Natural killer cell treated with Interleukin-12 subunit alpha and Interleukin-12 subunit beta and Interleukin-15 and Interleukin-18, amount 100 ng/mL, for 72 hours (primary cell): ENCODE measurements at regions not wholly inside any gene's neighbourhood (a gene's known extent, or its start where the extent isn't known, plus 50 kb on each side); places are given as distances from the start of the nearest gene placed in this dataset.

Source experiments
- ATAC-seq, 2 donors: fragments of 150-1000 bp; cut with Tn5 transposase in 1 of 2; sonication (Bioruptor Pico), chemical (Tn5 transposase) in 1 of 2; 2 replicates each; pipeline ENCODE4 v1.10.0; 2021
- DNase-seq: peaks from one replicate; pipeline ENCODE4 v3.0.0; 2022; ENCODE audit warnings: low spot score
- H3K27ac Mint-ChIP-seq, 2 donors: 1 replicate in 1 of 2; 2 replicates in 1 of 2; pipeline ENCODE4 v1.8.0; 2022; ENCODE audit warnings: mixed read lengths in 2 of 2, mild to moderate bottlenecking in 1 of 2, moderate library complexity in 1 of 2
- H3K27me3 Mint-ChIP-seq, 2 donors: 1 replicate in 1 of 2; 2 replicates in 1 of 2; pipeline ENCODE4 v1.8.0; 2022; ENCODE audit warnings: mixed read lengths in 2 of 2
- H3K36me3 Mint-ChIP-seq: one replicate; pipeline ENCODE4 v1.8.0; 2022; ENCODE audit warnings: mixed read lengths
- H3K4me1 Mint-ChIP-seq, 2 donors: 1 replicate in 1 of 2; 2 replicates in 1 of 2; pipeline ENCODE4 v1.8.0; 2022; ENCODE audit warnings: low read depth in 2 of 2, mixed read lengths in 2 of 2, mild to moderate bottlenecking in 1 of 2
- H3K4me3 Mint-ChIP-seq: one replicate; pipeline ENCODE4 v1.8.0; 2022; ENCODE audit warnings: mixed read lengths
- H3K9me3 Mint-ChIP-seq: 2 replicates; pipeline ENCODE4 v1.8.0; 2022; ENCODE audit warnings: mixed read lengths

DNA sequence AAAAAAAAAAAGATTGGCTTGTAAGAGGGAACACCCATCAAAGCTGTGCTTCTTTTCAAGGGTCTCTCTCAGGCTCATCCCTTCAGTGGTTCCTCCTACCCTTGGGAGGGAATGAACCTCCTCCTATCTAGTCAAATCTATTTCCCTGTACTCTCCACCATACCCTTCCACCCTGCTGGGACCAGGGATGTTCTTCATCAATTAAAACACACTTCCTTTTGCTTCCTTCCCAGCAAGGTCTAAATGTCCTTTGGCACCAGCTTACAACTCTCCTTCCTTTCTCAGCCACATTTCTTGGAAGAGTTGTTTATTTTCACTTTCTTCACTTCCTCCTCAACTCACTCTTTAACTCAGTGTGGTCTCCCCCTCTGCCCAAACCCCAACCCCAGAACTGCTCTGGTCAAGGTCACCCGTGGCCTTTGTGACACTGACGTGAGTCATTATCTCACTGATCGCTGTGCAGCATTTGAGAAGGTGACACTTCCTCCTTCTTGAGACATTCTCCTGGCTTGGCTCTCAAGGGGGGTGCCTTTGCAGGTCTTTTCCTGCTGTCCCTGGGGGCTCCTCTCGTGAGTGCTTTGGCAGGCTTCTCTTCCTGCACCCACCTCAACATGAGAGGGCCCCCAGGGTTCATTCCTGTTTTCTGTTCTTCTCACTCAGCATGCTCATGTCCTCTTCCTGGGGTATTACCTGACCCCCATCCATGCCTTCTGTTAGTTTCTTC is 210.5 kb upstream of the TLE3 start:
- Mint-ChIP-seq H3K27me3 (peaks cover 27 to 34% of the 10 kb centered on the region in 2 donors), H3K27ac (peak overlapping the region; percentile 11 to 48), H3K36me3 (no peaks in the 10 kb centered on the region), H3K9me3 (no peaks in the 10 kb centered on the region), H3K4me1 (peaks cover 16 to 23% of the 10 kb centered on the region in 2 donors), H3K4me3 (peak overlapping the region; percentile 51)
- ATAC-seq (peak; percentile 95 to 98), DNase-seq (peak; percentile 74)

DNA sequence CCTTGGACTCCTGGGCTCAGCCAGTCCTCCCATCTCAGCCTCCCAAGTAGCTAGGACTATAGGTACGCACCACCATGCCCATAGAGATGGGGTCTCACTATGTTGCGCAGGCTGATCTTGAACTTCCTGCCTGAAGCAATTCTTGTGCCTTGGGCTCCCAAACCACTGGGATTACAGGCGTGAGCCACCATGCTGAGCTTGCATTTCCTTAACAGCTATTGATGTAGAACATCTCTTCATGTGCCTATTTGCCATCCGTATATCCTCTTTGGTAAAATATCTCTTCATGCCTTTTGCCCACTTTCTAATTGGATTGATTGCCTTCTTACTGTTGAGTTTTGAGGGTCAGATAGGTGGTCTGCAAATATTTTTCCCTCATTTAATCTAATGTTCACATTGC is 208.9 kb upstream of the TLE3 start:
- ATAC-seq, result no peak
- Mint-ChIP-seq H3K27ac (peak overlapping the region in 1 of 2 donors; percentile 14), H3K27me3 (peaks cover 27 to 34% of the 10 kb centered on the region in 2 donors), H3K4me1 (peaks cover 16 to 23% of the 10 kb centered on the region in 2 donors), H3K9me3 (no peaks in the 10 kb centered on the region), H3K4me3 (no peak overlapping the region), H3K36me3 (no peaks in the 10 kb centered on the region)
- no peak for DNase-seq

DNA sequence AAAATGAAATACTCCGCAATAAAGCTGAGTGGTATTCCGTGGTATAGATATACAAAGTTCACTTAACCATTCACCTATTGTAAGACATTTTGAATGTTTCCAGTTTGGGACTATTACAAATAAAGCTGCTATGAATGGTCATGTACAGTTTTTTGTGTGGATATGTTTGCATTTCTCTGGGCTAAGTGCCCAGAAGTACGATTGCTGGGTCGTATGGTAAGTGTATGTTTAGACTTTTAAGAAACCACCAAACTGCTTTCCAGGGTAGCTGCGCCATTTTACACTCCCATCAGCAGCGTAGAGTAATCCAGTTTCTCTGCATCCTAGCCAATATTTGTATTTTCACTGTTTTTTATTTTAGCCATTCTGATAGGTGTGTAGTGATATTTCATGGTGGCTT is 208.4 kb upstream of the TLE3 start:
- H3K9me3 Mint-ChIP-seq, result no peaks in the 10 kb centered on the region
- H3K4me1 Mint-ChIP-seq, result peaks cover 16 to 23% of the 10 kb centered on the region in 2 donors
- no peak overlapping the region for H3K4me3 Mint-ChIP-seq
- DNase-seq, result no peak
- ATAC-seq, result no peak
- no peaks in the 10 kb centered on the region for H3K36me3 Mint-ChIP-seq
- peaks cover 25 to 34% of the 10 kb centered on the region in 2 donors for H3K27me3 Mint-ChIP-seq
- no peak overlapping the region for H3K27ac Mint-ChIP-seq

DNA sequence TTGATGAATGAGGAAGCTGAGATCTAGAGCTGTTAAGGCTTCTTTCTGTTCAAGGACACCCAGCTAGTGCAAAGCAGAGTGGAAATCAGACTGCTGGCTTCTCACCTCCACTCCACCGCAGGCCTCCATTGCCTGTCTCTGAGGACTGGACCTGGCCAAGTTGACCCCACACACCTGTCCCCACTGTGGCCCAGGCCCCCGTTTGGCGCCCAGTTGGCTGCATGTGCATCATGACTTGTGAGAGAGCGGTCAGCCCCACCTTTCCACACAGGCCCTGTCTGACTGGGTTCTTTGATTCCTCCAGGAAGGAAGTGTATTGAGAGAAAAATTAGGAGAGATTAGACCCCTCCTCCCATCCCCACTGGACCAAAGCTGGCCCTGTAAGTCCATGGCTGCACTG is 206.3 kb upstream of the TLE3 start:
- Mint-ChIP-seq H3K36me3 (no peaks in the 10 kb centered on the region), H3K27me3 (peaks cover 14 to 27% of the 10 kb centered on the region in 2 donors), H3K27ac (no peak overlapping the region), H3K9me3 (no peaks in the 10 kb centered on the region), H3K4me1 (peaks cover 21 to 29% of the 10 kb centered on the region in 2 donors), H3K4me3 (no peak overlapping the region)
- ATAC-seq, result no peak
- no peak for DNase-seq

DNA sequence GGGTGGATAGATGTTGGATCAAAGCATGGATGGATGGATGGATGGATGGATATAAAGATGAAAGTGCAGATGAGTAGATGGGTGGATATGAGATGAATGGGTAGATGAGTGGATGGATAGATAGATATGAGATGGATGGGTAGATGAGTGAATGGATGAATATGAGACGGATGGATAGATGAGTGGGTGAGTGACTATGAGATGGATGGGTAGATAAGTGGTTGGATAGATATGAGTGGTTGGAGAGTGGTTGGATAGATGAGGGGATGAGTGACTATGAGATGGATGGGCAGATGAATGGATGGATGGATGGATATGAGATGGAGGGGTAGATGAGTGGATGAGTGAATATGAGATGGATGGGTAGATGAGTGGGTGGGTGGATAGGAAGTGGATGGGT is 204.6 kb upstream of the TLE3 start:
- Mint-ChIP-seq H3K4me3 (no peak overlapping the region), H3K27ac (no peak overlapping the region), H3K9me3 (no peaks in the 10 kb centered on the region), H3K27me3 (peaks cover 7 to 26% of the 10 kb centered on the region in 2 donors), H3K4me1 (peaks cover 10 to 17% of the 10 kb centered on the region in 2 donors), H3K36me3 (peaks cover under 1% of the 10 kb centered on the region)
- DNase-seq, result no peak
- ATAC-seq, result no peak

DNA sequence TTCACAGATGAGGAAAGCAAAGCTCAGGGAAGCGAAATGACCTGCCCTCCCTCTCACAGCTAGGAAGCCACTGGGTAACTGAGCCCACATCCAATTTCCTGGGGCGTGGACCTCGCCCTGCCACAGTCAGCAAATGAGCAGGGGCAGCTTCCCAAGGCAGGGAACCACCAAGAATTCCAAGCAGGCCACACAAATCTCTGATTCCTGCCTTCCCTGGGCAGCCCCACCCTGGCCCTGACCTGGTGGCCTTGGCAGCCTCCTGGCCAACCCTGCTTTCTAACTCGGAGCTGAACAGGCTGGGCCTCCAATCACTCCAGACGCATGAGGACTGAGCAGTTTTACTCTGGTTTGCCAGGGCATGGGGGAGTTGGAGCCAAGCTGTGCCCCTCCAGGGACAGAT is 203.7 kb upstream of the TLE3 start:
- DNase-seq (no peak), ATAC-seq (no peak)
- peaks cover 10 to 13% of the 10 kb centered on the region in 2 donors for H3K4me1 Mint-ChIP-seq
- no peak overlapping the region for H3K4me3 Mint-ChIP-seq
- H3K9me3 Mint-ChIP-seq, result no peaks in the 10 kb centered on the region
- H3K27ac Mint-ChIP-seq, result no peak overlapping the region
- H3K27me3 Mint-ChIP-seq, result peaks cover 9 to 28% of the 10 kb centered on the region in 2 donors
- peaks cover 4% of the 10 kb centered on the region for H3K36me3 Mint-ChIP-seq

DNA sequence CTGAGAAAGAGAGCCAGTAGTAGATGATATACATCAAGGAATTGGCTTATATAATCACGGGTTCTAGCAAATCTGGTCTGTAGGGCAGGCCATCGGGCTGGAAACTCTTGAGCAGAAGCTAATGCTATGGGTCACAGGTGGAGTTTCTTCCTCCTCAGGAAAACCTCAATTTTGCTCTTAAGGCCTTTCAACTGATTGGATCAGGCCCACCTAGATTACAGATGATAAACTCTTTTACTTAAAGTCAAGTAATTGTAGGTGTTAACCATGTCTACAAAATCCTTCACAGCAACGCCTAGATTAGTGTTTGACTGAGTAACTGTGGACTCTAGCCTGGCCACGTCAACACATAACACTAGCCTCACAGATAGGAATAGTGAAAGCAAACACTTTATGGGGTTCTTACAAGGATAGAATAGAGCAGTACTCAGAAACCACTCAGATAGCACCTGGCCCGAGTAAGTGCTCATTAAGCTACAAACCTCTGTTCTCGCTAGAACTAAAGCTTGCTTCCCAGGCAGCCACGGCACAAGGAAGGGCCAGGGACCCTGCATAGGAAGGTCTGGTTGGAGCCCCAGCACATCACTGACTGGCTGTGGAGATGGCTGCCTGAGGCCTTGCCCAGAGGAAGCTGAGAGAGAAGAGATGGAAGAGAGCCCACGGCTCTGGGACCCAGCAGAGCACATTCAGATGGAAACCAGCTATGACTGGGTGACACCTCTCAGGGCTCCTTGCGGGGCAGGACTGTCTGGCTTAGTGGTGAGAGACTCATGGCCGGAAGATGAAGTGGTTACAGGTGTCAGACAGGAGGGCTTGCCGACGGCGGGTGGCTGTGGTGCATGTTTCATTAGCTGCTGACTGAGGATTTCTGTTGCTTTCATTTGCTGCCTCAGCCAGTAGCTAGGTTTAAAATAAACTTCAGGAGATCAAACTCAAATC is 202.5 kb upstream of the TLE3 start:
- Mint-ChIP-seq H3K4me3 (peak overlapping the region; percentile 48), H3K4me1 (peaks cover 10 to 13% of the 10 kb centered on the region in 2 donors), H3K9me3 (no peaks in the 10 kb centered on the region), H3K27ac (peak overlapping the region; percentile 54 to 68), H3K27me3 (peaks cover 18 to 33% of the 10 kb centered on the region in 2 donors), H3K36me3 (peaks cover 4% of the 10 kb centered on the region)
- ATAC-seq (peak; percentile 99), DNase-seq (peak; percentile 92)

DNA sequence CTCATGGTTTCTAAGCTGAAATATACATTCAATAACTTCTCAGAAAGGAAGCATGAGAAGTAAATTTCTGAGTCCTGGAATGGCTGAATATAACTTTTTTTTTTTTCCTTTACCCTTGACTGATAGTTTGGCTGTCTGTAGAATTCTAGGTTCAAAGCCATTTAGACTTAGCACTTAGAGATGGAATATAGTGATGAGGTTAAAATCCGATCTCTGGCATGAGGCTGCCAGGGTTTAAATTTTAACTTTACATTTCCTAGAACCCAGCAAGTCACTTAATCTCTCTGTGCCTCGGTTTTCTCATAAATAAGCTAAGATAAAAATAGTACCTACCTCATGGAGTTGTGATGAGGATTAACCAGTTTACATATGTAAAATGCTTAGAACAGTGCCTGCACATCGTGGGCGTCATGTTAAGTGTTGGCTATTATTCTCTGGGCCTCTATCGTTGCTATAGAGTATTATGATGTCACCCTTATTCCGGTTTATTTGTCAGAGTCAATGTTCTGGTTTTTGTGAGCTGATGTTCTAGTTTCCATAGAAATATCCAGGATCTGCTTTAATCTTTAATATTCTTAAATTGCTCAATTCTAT is 199.8 kb upstream of the TLE3 start:
- H3K36me3 Mint-ChIP-seq, result peaks cover 4% of the 10 kb centered on the region
- H3K9me3 Mint-ChIP-seq, result no peaks in the 10 kb centered on the region
- H3K4me3 Mint-ChIP-seq, result no peak overlapping the region
- H3K27me3 Mint-ChIP-seq, result peaks cover 33 to 51% of the 10 kb centered on the region in 2 donors
- peaks cover 10 to 13% of the 10 kb centered on the region in 2 donors for H3K4me1 Mint-ChIP-seq
- DNase-seq (no peak), ATAC-seq (no peak)
- H3K27ac Mint-ChIP-seq, result no peak overlapping the region

DNA sequence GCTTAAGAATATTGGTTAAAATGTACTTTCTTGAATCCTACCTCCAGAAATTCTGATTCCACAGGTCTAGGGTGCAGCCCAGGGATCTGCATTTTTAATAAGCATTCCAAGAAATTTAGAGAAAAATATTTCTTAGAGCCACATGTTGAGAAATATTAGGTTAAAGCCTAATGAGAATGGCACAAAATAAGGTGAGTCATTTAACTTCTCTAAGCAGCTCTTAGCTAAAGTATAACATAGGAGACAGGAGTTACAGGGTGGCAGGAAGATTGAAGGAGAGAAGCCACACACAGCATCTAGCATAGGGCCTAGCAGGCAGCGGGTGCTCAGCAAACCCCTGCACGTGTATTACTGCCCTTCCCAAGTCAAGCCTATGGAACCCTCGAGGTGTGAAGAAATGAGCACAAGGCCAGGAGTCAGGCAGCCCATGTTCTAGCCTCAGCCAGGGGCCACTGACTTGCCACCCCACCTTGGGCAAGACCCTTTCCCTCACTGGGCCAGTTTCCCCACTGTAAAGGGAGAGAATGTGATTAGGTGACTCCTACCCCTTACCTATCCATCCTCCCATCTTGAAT is 197.1 kb upstream of the TLE3 start:
- H3K36me3 Mint-ChIP-seq, result peaks cover 4% of the 10 kb centered on the region
- H3K9me3 Mint-ChIP-seq, result no peaks in the 10 kb centered on the region
- ATAC-seq (no peak), DNase-seq (no peak)
- H3K27ac Mint-ChIP-seq, result no peak overlapping the region
- peaks cover 0 to under 1% of the 10 kb centered on the region in 2 donors for H3K4me1 Mint-ChIP-seq
- no peak overlapping the region for H3K4me3 Mint-ChIP-seq
- H3K27me3 Mint-ChIP-seq, result peaks cover 55 to 71% of the 10 kb centered on the region in 2 donors

DNA sequence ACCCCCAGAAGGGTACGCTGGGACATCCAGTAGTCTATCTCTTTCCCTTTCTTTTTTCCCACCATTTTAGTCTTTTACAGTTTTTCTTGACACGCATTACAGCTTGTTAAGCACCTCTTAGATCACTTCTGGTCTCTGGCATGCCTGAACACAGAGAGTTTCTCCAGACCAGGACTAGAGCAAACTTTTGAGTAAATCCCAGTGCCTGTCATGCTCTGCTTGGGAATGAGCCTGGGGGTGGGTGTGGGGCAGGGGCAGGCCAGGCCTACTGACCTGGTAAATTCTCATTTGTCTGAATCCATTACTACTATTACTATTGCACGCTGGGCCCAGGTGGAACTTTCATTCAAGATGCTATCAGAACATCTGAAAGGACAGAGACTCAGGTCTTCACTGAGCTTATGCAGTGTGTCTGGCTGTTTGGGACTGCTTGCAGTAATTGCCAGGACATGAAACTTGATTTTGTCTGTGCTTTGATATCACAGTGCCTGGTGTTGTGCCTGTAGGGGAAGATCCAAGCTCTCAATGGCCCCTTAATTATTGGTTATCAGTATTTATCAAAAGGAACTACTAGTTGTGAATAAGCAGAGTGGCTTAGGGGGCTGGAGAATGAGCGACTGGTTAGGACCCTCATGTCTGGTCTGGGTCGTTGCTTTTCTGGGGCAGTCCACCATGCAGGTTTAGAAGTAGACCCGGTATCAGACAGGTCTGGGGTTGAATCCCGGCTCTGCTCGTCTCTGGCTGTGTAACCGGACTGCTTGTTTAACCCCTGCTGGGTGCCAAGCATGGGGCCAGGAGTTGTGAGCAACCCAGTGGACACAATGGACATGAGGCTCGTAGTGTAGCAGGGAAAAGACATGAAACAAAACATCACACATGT is 196.1 kb upstream of the TLE3 start:
- H3K36me3 Mint-ChIP-seq, result peaks cover 4% of the 10 kb centered on the region
- peaks cover 64 to 76% of the 10 kb centered on the region in 2 donors for H3K27me3 Mint-ChIP-seq
- no peak for DNase-seq
- no peaks in the 10 kb centered on the region for H3K4me1 Mint-ChIP-seq
- H3K9me3 Mint-ChIP-seq, result no peaks in the 10 kb centered on the region
- H3K27ac Mint-ChIP-seq, result no peak overlapping the region
- ATAC-seq, result no peak
- no peak overlapping the region for H3K4me3 Mint-ChIP-seq

DNA sequence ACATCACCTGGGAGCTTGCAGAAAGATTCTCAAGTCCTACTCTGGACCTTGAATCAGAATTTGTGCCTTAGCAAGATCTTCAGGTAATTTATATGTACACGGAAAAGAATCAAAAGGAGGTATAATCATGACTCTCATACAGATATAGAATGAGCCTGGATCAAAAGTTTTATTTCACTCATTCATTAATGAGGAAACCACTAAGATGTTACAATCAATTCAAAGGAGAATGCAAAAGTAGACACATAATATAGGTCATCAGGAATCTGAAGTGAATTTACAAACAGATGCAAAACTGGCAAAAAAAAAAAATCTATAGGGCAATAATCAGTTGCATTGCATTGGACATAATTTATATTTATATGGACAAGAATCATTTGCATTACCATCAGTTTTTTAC is 195.4 kb upstream of the TLE3 start:
- Mint-ChIP-seq H3K27me3 (peaks cover 67 to 76% of the 10 kb centered on the region in 2 donors), H3K4me1 (no peaks in the 10 kb centered on the region), H3K9me3 (no peaks in the 10 kb centered on the region), H3K4me3 (no peak overlapping the region), H3K36me3 (peaks cover 4% of the 10 kb centered on the region), H3K27ac (no peak overlapping the region)
- ATAC-seq, result no peak
- no peak for DNase-seq

DNA sequence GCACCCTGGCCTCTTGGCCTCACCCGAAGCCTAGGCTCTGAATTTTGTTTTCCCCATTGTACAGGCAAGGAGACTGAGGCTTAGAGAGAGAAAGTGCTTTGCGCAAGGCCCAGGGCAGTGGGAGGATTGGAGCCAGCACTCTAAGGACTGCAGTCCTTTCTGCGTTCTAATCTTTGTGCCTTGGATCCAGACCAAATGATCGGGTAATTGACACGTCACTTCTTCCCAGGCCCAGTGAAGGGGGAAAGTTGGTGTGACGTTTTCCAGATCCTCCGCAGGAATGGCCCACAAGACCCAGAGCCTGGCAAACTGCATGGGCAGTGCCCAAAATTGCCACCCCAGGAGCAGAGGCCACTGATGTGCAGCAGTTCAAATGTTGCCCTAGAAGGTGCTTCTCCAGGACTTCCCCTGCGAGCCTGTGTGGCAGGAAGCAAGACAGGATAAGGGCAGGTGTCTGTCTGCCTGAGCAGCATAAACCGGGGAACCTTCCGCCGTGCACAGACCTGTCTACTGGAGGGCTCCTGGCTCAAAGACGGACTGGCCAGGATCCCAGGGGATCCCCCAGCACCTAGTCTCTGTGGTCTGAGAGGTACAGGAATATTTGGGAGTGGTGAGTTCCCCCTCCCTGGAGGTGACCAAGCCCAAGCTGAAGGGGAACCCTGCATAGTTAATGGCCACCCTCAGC is 194.5 kb upstream of the TLE3 start:
- Mint-ChIP-seq H3K27ac (no peak overlapping the region), H3K9me3 (no peaks in the 10 kb centered on the region), H3K27me3 (peaks cover 66 to 75% of the 10 kb centered on the region in 2 donors), H3K36me3 (peaks cover 2% of the 10 kb centered on the region), H3K4me1 (no peaks in the 10 kb centered on the region), H3K4me3 (no peak overlapping the region)
- ATAC-seq, result no peak
- no peak for DNase-seq
